ENCODE measurements at regions not wholly inside any gene's neighbourhood (a gene's known extent, or its start where the extent isn't known, plus 50 kb on each side); places are given as distances from the start of the nearest gene placed in this dataset.
"Not testable (repeated sequence)": the region's sequence is repeated elsewhere in the genome, so short reads cannot be mapped to it uniquely, and the experiment has no call there.

GRCh38 chr4:184907810-184908209 lies 82.0 kb upstream of the ACSL1 start:
- DNase-seq, result no peak

DNA sequence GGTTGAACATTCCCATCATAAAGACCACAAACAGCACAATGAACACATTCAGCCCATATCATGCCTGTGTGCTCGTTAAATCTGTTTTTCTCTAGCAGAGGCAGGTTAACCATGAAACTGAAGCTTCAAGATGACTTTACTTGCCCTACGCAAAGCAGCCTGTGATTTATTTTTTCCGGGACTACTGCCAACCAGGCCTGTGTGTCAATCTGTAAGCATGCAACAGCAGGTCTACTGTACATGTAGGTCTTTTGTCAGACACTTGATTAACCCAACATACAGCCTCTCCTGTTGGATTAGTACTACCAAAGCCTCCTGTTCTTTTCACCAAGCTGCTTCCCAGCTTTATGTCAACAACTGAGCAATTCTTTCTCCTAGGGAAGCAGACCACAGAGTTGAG lies 85.5 kb upstream of the ACSL1 start:
- DNase-seq, result no peak

GRCh38 chr4:184913356-184914143 lies 87.8 kb upstream of the ACSL1 start:
- no peak for DNase-seq

DNA sequence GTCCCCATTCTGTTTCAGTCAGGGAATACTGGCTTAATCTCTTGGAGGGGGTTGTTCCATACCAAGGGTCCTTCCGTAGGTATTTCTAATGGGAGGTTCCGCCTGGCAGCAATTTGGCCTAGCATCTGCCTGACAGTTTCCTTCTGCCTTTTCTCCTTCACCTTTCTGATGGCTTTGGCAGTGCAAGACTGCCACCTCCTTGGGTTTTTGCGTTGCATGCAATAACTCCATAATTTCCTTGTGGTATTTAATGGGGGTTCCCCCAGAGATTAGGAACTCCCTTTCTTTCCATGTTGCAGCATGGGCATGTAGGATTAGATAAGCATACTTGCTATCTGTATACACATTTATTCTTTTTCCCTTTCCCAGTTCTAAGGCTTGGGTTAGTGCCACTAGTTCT lies 93.0 kb upstream of the ACSL1 start:
- not testable (repeated sequence) for DNase-seq

DNA sequence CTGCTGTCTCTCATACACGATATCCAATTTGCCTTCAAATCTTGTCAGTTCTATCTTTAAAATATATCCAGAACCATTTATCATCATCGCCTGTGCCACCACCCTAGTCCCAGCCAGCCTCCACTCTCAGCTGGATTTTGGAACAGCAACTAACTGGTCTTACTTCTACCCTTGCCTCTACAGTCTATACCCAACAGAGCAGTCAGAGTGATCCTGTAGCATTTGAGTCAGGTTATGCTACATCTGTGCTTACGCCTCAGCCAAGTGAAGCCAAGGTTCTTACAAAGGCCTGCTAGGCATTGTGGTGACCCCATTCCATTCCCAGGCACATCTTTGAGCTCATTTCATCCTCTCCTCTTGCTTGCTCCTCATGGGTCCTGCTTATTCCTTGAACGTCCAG lies 95.7 kb upstream of the ACSL1 start:
- DNase-seq, result no peak

DNA sequence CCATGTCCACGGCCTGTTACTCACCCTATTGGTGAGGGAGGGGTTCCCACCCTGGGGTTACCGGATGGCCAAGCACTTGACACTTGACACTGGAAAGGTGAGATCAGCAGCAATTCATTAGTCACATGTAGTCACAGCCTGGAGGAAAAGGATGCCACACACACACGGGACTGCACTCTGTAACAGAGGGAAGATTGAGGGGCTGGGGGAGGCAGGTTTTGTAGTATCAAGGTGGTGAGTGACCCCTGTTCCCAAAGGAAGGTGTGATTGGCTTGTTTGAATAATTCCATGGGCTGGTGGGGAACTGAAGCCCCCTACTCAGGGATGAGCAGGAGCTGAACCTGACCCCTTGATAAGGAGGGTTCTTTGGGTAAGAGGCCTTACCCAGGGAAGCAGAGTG lies 96.0 kb upstream of the HELT start:
- no peak for DNase-seq

DNA sequence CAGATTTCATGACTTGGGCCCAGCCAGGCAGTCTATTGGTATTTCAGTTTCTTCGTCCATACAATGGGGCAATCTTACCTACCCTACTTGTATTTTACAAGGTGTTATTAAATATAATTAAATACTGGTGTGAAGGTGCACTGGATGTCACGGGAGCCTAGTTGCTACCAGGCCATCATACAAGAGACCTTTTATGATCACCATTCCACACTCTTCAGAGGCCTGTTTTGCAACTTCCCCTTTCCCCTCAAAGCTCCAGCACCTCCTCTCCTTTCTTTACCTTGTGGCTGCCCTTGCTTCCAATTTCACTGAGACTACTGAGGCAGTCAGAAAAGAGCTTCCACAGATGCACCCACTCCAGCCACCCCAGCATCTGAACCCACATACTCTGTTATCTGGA lies 93.8 kb upstream of the HELT start:
- DNase-seq, result no peak

GRCh38 chr4:184929476-184929875 lies 88.8 kb upstream of the HELT start:
- DNase-seq, result no peak

GRCh38 chr4:184930026-184930425 lies 88.3 kb upstream of the HELT start:
- no peak for DNase-seq

GRCh38 chr4:184932343-184932742 lies 85.9 kb upstream of the HELT start:
- DNase-seq, result no peak

- no peak for DNase-seq
Measured at GRCh38 chr4:184933311-184933710, 85.0 kb upstream of the HELT start.

DNA sequence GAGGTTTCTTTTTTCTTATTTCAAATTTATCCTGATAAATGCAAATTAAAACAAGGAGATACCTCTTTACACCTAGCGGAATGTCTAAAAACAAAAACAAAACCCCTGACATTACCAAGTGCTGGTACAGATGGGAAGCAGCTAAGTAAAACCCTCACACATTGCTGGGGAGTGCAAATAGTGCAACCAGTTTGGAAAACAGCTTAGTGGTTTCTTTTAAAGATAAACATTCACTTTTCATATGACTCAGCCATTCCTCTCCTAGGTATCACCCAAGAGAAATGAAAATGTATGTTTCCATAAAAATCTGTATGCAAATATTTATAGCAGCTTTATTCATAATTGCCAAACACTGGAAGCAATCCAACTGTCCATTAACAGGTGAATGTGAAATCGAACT lies 84.1 kb upstream of the HELT start:
- no peak for DNase-seq

- no peak for DNase-seq
Measured at GRCh38 chr4:184934961-184935360, 83.3 kb upstream of the HELT start.

- DNase-seq, result no peak
Measured at GRCh38 chr4:184936071-184936470, 82.2 kb upstream of the HELT start.

DNA sequence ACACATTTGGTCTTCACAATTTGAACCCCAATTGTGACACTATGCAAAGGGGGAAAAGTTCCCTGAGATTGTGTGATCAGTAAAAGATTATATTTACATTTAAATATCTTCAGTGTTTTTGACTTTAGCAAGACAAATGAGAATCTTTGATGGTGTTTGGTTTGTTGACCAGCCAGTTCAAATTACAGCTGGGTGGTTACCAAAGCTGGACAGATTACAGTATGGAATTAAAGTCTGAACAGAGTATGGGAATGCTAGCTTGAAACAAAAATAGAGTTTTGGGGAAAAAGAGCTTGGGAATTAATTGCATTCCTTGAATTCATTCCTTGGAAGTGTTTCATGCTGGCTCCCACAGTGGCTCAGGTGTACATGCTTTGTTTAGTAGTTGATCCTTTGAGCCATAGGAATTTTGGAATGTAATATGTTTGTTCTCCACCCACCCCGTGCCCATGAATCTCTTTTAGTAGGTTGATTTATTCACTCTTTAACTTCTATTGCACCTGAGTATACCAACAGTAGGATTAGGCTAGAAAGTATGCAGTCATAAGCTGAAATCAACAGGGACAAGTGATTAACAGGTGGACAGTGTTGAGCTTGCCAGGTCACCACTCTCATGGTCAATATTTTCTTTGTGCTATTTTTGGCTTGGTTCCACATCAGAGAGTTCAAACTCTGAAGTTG lies 81.1 kb upstream of the HELT start:
- DNase-seq, result no peak

GRCh38 chr4:184937745-184938144 lies 80.5 kb upstream of the HELT start:
- no peak for DNase-seq

GRCh38 chr4:184938871-184939270 lies 79.4 kb upstream of the HELT start:
- DNase-seq, result no peak

- DNase-seq, result no peak
Measured at GRCh38 chr4:184939978-184940377, 78.3 kb upstream of the HELT start.

DNA sequence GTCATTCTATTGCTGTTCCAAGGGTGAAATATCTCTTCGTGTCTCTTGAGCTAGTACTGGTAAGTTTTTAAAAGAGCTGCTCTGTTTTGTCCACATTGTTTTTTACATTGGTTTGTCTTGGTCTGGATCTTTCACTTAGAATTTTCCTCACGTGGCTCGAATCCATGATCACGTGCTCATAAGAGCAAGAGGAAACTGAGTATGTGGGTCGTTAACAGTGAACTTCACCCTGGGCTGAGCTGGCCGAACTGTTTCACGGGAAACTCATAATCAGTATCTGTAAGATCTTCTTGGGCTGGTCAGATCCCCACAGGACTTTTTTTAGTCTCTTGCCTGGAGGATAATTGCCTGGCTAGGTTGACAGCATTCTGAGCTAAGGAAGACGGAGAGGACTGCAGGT lies 77.8 kb upstream of the HELT start:
- DNase-seq, result no peak

DNA sequence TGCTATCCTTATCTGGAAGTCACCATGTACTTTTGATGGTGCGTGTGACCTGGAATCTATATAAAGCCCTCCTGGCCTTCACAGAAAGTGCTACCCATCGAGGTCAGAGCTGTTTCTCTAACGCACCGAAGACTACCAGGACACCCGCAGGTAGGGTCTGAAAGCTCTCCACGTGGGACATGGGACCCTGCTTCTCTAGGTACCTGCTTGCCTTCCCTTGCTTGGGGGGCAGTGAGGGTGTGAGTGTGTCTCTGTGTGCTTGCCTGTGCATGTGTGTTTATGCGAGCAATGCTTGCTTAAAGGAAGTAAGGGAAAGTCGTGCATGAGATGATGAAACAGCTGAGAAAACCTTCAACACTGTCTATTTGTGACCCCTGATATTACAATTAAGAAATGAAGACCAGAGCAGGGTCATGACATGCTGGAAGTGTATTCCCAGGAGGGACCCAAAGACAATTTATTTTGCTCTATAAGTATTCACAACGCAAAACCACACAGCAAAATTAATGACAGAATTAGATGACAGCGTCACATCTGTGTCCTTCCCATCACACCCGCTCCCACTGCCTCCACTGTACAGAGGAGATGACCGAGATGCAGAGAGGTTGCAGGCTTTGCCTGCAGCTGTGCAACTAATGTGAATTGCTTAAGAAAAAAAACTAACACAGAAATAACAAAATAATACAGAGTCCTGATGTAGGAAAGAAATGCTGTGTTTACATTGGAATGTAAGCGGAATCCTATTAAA lies 76.4 kb upstream of the HELT start:
- DNase-seq, result no peak

DNA sequence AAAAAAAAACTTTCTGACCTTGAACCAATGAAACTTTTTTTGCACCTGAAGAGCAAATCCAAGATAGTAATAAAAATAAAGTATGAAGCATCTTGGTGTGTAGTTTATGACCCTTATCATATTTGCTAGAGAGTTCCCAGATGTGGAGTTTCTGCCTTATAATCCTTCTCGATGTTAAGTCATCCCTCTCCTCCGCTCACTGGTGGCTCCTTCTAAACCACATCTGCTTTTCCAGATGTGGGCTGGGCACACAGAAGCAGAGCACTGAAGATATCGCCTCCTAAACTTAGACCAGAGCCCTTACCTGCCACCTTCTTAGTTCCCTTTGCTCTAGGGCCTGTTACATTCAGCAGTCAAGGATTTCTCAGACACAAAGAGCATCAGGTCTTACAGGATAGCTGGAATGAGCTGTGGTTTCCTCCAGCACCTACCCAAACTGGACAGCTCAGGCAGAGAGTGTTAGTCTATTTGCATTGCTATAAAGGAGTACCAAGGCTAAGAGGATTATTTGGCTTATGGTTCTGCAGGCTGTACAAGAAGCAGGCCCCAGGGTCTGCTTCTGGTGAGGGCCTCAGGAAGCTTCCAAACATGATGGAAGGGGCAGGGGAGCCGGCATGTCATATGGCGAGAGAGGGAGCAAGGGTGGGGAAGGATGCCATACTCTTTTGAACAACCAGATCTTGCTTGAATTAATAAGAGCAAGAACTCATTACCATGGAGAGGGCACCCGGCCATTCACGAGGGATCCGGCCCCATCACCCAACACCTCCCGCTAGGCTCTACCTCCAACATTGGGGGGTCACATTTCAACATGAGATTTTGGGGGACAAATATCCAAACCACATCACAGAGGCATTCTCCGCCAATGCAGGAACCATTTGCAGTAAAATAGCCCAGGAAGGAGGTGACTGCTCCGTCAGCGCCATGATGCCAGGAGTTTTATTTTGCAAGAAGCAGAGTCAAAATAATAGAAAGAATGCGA lies 75.6 kb upstream of the HELT start:
- no peak for DNase-seq

- DNase-seq, result no peak
Measured at GRCh38 chr4:184949020-184949419, 69.3 kb upstream of the HELT start.

Measured in NCI-H1417 treated with DMSO at 0.1 percent for 48 hours (cell line).